DMS114 treated with DMSO at 0.1 percent for 48 hours (cell line): ENCODE measurements at regions not wholly inside any gene's neighbourhood (a gene's known extent, or its start where the extent isn't known, plus 50 kb on each side); places are given as distances from the start of the nearest gene placed in this dataset.
"Not testable (repeated sequence)": the region's sequence is repeated elsewhere in the genome, so short reads cannot be mapped to it uniquely, and the experiment has no call there.

Experiments used
- DNase-seq: peaks from one replicate; lab custom pipeline; 2025; ENCODE audit not compliant: unreplicated experiment; lab: John Stamatoyannopoulos, UW

DNA sequence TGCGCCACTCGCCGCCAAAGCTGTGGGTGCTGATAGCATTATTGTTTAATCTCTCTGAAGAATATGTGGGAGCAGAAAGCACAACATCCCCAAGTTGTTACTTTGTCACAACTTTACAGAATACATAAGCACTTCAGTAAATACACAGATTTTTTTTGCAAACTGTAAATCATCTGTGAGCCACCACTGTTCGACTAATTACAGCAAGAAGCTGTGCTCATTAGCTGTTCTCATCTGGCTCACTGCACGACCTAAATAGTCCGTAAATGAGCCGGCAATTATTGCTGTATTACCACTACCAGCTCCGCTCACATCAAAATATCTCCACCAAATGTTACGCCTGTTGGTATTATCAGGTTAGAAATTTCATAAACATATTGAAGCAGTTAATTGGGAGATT lies 228.9 kb upstream of the PRKD1 start:
- no peak for DNase-seq

DNA sequence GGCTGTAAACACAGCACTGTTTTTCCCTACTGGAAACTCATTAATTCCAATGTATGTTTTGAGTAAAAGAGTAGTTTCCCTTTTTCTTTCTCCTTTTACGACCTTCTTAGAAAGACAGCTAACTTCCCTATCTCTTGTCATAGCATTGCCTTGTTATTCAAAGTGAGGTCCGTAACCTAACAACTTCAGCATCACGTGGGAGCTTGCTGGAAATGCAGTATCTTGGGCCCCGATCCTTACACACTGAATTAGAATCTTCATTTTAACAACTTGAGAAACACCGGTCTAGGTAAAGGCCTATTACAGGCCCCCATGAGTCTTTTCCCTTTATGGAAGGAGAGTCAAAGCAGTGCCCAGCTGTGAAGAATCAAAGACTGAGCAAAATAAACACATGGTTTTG lies 230.7 kb upstream of the PRKD1 start:
- no peak for DNase-seq

DNA sequence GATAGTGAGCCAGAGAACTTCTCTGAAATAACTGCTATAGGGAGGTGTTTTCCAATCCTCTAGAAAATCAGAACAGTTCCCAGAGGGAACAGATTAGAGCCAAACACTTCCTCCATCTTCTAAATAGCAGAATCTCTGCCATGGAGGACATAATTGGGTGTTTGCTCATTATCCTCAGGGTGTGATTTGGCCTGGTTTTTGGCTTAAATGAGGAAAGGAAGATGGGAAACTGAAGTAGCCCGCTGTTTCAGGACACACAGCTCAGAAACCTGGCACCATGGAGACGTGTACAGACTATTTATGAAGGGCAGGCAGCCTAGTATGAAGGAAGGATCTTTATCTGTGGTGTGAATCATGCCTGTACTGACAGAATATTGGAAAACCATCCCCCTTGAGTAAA lies 231.7 kb upstream of the PRKD1 start:
- DNase-seq: no peak

DNA sequence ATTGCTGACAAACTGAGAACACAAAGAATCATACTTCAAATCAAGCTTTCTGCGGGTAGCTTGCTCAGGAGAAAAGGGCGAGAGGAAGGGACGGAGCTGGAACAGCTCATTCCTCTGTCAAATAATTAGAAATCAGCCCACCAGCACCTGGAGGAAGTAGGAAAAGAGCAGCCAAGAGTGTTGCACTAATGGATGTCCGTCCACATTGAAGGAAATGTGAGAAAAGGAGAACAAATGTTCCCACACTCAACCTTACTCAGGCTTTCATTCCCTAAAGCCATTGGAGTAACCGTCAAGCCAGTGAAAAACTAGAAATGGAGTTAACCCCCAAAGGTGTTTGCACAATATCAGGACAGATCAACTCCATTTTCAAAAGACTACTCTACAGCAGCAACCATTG lies 233.0 kb upstream of the PRKD1 start:
- DNase-seq: no peak

DNA sequence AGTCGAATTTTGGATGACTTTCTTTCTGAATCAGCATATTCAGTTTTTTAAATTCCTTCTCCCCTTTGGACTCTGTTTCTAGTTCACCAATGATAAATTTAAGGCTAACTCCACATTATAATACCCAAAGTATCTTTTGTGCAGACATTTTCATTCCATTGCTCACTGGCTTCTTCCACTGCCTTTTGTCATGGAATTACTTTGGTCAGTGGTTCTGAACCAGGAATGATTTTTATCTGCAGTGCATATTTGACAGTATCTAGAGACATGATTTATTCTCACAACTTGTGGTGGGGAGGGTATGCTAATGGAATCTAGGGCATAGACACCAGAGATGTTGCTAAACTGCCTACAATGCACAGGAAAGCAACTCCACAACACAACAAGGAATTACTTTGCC lies 234.4 kb upstream of the PRKD1 start:
- no peak for DNase-seq

DNA sequence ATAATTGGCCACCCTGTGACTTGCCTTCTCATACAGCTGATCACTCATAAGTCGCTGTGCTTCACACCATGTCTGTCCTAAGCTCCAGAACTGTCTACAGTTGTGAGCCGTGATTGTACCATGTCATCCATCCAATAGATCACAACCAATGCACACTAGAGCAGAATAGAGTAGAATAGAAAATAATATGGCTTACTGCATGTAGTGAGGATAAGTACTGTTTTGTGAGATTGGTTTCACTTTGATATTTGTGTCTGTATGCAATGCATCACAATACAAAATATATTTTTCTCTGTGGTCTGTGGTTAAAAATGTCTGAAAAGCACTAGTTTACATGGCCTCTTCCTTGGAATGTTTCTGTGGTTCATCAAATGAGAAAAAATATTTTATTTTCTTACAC lies 237.6 kb upstream of the PRKD1 start:
- DNase-seq: no peak

DNA sequence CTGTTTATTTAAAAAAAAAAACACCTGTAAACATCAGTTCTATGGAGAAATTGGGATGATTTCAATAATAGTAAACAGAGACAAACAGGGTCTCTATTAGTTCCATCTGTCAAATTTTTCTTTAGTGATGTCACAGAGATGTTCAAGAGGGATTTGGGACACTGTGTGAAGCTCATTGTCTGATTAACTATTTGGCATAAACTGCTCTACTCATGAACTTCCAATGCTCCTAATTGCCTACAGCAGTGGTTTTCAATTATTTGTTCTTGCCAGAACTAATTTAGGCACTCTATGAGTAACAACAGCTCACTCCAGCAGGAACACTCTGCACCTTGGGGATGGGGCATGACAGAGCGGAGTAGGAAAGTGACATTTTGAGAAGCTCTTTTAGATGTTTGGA lies 250.1 kb upstream of the PRKD1 start:
- no peak for DNase-seq

DNA sequence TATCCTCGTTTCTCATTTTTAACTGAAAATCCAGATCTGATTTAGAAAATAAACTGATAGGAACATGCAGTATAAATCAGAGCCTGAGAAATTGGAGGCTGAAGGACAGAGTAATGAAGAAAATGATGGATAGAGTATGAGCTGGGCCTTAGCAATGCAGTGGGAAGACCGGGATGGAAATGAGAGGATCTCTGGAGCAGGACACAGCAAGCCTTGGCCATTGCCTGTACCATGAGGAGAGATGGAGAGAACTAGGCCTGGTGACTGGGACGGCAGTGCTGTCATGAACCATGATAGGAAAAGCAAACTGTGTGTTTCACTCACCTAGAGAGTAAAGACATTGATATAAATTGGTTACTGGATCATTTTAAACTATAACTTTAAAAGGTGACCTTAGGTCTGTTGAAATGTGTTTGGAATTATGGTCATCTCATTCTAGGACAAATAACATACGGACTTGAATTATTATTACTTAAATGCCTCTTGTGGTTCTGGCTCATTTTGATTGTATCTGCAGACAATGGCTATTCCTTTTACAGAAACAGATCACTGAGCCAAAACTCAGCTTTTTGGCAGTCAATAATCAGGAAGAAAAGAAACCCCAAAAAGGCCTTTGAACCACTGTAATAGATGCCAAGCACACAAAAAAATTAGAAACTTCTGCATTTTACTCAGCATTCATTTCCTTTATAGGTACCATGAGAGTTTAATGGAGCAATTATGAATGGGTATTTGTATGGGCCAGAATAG lies 251.9 kb upstream of the PRKD1 start:
- no peak for DNase-seq

DNA sequence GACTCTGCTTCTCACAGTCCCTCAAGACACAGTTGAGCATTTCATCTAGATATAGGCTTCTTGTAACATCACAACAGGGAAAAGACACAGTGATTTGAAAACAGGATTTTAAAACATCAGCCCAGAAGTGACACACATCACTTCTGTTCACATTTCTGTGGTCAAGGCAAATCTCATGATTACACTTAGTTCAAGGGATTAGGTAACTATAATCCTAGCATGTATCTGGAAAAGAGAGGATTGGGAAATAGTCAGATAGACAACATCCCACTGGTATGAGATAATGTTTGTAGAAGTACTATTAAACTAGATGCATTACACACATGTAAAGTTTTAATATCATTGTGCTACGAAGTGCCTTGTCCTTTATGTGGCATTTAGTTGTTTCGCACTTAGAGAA lies 252.6 kb upstream of the PRKD1 start:
- DNase-seq: no peak

DNA sequence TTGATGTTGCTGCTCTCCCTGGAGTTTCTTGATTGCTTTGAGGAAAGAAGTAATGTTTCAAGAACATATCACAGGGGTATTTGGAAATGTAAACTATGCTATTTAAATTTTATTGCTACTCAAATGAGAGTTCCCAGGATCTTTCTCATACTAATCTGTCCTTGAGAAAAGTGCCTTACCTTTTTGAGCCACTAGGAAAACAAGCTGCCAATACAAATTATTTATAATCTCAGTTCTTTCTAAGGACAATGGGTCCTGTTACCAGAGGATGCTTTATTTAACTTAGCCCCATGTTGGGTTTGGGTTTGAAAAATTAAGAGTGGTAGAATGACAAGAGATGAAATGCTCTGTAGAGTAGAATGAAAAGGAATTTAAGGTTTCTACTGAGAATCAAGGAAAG lies 258.2 kb upstream of the PRKD1 start:
- DNase-seq: no peak

DNA sequence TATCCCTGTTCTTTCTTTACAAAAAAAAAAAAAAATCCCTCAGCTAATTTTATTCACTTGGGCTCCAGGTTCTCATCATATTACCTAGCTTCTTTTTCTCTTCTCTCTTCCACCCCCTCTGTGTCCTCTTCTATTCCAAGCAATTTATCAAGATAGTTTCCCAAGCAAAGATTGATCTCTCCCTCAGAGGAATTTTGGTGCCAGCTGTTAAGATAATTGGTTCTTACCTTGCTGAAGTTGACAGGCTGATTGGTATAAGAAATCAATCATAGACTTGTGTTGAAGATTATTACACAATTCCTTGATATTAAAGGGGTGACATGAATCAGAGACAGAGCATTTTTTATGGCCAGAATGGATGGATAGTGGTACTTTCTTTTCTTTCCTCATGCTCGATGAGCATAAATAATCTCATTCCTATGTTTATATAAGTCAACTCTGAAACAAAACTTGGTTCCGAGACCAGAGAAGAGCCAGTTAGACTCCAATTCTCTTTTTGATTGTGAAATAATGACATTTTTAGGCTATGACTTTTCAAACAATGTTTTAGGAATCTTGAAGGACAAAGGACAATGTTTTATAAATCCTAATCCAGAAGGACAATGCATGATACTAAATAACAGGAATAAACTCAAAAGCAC lies 264.1 kb upstream of the PRKD1 start:
- no peak for DNase-seq

DNA sequence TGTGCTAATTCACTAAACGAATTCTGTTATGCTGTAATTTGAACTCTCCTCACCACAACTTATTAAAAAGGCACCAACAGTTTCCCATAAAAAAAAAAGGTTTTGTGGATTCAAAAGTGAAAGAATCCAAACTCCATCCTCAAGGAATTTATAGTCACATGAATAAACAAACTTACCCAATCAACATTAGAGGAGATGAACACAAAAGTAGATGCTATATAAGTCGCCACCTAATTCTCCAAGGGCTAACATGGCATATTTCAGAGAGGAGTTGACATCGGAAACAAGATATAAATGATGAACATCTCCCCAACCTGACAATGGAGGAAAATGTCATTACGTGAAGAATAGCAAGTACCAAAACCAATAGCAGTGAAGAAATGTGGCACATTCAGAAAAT lies 265.5 kb upstream of the PRKD1 start:
- DNase-seq: no peak

DNA sequence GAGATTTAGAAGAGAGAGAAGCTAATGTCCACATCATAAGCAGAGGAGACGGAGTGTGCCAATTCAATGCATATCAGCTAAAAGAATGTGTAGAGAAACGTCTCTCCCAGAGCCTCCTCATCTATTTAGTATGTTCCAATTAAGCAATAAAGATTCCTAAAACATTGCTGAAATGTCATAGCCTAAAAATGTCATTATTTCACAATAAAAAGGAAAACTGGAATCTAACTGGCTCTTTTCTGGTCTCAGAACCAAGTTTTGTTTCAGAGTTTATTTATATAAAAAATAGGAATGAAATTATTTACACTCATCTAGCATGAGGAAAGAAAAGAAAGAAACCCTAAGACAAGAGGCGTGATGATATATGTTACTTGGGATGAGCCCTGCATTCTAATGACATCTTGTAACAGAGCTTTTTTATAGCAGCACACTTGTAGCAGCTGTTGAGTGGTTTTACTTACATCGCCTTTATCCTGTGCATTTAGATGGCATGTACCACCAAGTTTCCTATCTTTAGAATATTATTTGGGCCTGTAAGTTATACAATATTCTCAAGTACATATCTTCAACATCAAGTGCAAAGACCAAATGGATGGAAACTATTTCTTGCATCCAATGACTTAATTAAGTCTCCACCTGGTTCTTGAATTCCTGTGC lies 266.3 kb upstream of the PRKD1 start:
- no peak for DNase-seq

DNA sequence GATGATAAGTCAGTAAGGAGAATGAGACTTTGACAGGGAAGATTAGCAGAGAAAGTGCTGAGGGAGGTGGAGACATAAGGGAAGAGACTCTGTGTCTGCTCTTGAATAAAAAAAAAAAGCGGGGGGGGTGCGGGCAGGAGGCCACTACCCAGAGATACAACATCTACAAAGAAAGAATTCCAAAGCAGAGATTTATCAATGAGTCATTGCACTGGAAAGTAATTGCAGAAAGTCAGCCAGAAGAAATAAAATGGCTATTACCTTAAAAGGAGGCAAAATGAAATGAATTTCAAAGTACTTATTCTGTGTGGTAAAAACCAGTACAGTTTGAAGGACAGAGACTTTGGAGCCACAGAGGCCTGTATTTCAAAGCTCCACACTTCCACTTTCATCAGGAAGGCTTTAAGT lies 267.1 kb upstream of the PRKD1 start:
- DNase-seq: no peak

DNA sequence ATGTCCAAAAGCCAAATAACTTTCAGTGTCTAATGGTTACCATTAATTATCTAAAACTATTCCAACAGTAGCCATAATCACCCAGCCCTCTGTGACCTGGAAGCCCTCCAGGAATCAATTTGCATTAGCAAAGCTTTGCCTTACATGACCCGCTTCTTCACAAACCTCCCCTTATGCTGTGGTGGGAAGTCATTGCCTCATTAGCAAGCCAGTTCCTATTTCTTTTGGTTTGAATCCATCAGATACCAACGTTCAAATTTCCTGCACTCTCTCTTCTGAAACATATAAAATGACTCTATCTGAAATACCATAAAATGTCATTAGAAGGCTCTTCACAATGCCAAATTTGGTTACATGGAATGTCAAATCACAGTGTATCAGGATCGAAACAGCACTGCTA lies 268.3 kb upstream of the PRKD1 start:
- no peak for DNase-seq

DNA sequence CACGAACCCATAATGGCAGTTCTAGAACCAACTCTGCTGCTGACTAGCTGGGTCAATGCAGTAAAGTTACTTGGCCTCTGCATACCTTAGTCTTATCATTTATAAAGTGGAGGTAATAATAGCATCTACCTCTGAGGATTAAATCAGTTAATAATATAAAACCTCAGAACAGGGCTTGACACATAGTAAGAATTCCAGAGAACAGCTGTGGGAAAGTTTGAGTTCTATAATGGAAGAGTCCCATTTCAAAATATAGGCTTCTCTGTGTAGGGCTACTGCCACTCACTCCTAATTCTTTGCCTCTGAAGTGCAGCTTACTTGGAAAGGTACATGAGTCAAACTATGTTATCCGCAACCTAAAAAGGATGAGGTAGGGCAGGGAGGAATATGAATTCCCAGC lies 269.2 kb upstream of the PRKD1 start:
- DNase-seq: no peak

DNA sequence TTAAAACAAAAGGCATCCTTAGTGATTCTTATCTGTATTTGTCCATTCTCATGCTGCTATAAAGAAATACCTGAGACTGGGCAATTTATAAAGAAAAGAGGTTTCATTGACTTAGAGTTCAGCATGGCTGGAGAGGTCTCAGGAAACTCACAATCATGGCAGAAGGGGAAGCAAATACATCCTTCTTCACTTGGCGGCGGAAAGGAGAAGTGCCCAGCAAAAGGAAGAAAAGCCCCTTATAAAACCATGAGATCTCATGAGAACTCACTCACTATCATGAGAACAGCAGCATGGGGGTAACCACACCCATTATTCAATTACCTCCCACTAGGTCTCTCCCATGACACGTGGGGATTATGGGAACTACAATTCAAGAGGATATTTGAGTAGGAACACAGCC lies 271.1 kb upstream of the PRKD1 start:
- not testable (repeated sequence) for DNase-seq

DNA sequence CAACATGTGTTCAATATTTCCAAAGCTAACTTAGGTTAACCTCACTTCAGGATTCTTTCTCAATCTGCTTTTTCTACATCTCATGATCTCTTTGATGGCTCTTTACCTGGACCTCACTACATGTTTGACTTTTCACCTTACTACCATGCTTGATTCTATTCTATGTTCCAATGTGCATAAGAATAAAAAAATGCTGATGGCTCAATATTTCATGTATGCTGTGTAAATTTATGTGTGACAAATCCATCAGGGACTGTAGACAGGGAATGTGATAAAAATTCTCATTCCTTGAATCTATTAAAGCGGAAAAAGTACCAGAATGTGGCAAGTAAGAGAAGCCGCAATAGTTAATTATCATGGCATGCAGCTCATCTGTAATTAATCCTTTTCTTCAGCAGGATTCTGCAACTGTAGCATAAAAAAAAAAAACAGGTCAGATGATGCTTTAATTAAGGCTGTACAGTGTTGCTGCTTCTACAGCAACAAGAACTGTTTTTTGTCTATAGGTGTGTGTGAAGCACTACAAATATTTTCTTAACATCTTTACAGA lies 276.9 kb upstream of the PRKD1 start:
- DNase-seq: no peak

DNA sequence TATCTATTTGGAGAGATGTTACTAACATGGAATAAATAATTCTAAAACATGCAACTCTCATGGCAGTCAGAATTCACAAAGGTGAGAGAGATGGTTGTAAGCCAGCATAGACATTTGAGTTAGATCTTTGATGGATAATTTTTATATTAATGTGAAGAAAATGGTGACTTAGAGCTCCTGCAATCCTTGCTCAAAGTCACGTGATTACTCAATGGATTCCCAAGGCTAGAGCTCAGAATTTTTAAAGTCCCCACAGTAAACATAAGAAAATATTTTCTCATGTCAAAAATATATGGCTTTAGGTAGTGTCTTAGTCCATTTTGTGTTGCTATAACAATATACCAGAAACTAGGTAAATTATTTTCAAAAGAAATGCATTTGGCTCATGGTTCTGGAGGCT lies 281.5 kb upstream of the PRKD1 start:
- DNase-seq: no peak

DNA sequence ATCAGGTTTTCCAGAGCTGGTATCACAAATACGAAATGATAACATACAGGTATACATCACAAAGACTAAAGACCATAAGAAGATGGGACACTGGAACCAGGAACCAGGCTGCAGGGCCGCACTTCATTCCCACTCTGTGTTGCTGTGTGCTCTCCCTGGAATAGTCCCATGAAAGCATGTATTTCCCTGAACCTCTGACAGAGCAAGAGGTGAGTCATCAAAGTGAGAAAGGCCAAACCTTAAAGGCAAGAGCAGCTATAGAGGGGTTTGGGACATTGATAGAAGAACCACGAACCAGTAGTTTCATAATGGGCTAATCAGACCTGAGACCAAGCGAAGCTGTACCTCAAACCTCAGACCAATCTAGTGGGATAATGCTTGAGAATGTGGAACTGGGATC lies 283.0 kb upstream of the PRKD1 start:
- DNase-seq: no peak

DNA sequence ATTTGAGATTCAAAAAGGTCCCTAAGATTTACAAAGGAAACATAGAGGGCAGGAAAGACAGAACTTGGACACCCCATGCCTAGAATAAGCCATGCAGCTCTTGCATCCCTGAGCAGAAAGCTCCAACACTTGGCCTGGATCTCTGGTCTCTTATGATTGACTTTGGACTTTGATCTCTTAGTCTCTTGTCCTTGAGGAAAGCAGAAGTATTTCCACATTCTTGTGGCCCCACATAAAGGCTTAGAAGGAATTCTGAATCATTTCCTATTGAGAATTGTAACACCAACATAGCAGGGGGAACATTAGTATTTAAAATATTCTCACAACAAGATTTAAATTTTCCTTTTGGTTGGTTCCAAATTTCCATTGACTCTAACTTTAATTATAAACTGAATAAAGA lies 283.7 kb upstream of the PRKD1 start:
- no peak for DNase-seq

DNA sequence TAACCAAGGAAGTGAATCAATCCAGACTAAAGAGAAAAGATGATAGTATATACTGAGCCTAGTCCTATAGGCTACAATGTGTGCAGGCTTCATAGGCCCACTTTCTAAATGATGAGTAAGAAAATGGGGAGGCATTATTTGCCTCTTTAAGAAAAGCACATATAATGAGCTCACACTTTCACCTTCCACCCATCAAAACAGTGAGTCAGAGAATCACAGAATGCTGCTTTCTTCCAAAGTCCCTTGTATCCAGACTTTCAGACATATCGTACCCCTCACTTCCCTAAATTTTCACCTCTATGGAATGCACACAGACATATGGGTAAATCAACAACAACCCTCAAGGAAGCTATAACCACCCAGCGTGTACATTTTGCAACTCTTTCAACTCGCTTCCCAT lies 286.4 kb upstream of the PRKD1 start:
- DNase-seq: no peak
